ENCODE measurements at regions not wholly inside any gene's neighbourhood (a gene's known extent, or its start where the extent isn't known, plus 50 kb on each side); places are given as distances from the start of the nearest gene placed in this dataset.
"Not testable (repeated sequence)": the region's sequence is repeated elsewhere in the genome, so short reads cannot be mapped to it uniquely, and the experiment has no call there.

GRCh38 chr21:35737449-35737848 lies 322.9 kb downstream of the SETD4 start:
- no peak for DNase-seq

DNA sequence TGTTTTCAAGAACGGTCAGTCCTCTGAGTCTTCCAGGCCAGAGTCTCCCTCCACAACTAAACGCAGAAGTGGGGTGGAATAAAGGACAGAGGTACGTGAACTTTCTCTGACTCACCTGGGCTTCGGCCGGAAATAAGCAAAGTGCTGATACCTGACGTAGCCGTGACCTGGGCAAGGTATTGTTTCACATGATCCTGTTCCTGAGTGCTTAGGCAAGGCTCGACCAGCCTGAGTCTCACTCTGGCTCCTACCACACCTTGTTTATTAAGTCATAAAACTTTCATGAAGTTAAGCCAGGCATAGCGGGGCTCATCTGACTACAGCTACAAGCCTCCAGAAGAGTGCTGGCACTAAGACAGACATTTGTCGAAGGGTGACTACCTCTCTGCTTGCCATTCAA lies 327.5 kb downstream of the SETD4 start:
- no peak for DNase-seq

DNA sequence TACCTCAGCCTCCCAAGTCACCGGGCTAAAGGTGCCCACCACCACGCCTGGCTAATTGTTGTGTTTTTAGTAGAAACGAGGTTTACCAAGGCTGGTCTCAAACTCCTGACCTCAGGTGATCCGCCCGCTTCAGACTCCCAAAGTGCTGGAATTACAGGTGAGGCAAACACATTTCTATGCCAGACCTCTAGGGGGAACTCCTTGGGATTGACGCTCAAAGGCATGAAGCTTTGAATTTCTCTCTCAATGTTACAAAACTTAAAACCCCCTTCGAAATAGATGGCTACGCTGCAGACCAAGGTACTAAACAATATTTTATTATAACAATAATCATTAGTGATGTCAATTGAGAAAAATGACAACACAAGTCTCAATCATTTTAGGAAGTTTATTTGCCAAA lies 330.0 kb downstream of the SETD4 start:
- DNase-seq = no peak

DNA sequence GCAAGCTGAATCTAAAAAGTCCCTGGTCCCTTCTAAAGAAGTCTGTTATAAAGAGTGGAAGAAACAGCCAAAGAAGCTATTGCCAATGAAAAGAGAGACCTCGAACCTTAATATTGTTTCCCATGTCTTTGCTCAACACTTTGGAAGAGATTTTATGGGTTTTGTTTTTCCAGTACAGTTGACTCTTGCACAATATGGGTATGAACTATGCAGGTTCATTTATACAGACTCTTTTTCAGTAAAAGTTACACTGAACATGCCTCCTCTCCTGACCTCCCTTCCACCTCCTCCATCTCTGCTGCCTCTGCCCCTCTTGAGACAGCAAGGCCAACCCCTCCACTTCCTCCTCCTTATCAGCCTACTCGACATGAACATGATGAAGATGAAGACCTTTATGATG lies 332.5 kb downstream of the SETD4 start:
- DNase-seq = no peak

GRCh38 chr21:35724156-35724555 lies 336.2 kb downstream of the SETD4 start:
- DNase-seq = no peak

GRCh38 chr21:35721701-35722100 lies 338.6 kb downstream of the SETD4 start:
- no peak for DNase-seq

- DNase-seq = no peak
These were observed 340.1 kb downstream of the SETD4 start for GRCh38 chr21:35720208-35720731.

GRCh38 chr21:35719080-35719479 lies 341.2 kb downstream of the SETD4 start:
- DNase-seq = no peak

GRCh38 chr21:35716876-35717565 lies 343.3 kb downstream of the SETD4 start:
- DNase-seq = no peak

- no peak for DNase-seq
These were observed 346.4 kb downstream of the SETD4 start for GRCh38 chr21:35713914-35714313.

GRCh38 chr21:35711661-35712060 lies 348.7 kb downstream of the SETD4 start:
- DNase-seq = no peak

DNA sequence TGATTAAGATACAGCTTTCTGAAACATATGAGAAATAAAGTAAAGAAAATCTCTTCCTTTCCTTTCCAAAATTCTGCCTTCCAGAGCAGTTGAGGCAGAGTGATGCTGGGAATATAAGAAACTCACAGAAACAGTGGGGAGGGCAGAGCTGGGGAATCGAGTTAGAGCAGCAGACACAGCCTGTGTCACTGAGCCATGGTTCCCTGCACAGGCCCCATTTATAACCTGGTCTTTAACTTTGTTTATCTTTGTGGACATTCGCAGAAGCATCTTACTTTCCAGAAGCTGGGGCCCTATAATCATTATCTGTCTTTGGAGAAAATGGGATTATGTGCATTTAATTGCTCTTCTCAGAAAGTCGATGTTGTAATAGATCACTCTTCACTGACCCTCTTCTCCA lies 349.1 kb downstream of the SETD4 start:
- DNase-seq = no peak

DNA sequence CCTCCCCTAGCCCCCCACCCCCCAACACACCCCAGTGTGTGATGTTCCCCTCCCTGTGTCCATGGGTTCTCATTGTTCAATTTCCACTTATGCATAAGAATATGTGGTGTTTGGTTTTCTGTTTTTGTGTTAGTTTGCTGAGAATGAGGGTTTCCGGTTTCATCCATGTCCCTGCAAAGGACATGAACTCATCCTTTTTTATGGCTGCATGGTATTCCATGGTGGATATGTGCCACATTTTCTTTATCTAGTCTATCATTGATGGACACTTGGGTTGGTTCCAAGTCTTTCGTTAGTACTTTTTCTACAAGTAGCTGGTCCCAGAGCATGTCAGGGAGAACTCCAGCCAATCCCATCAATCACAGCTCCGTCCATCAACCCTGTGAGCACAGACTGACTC lies 350.3 kb downstream of the SETD4 start:
- not testable (repeated sequence) for DNase-seq

- DNase-seq = no peak
These were observed 354.4 kb downstream of the SETD4 start for GRCh38 chr21:35705888-35706287.

DNA sequence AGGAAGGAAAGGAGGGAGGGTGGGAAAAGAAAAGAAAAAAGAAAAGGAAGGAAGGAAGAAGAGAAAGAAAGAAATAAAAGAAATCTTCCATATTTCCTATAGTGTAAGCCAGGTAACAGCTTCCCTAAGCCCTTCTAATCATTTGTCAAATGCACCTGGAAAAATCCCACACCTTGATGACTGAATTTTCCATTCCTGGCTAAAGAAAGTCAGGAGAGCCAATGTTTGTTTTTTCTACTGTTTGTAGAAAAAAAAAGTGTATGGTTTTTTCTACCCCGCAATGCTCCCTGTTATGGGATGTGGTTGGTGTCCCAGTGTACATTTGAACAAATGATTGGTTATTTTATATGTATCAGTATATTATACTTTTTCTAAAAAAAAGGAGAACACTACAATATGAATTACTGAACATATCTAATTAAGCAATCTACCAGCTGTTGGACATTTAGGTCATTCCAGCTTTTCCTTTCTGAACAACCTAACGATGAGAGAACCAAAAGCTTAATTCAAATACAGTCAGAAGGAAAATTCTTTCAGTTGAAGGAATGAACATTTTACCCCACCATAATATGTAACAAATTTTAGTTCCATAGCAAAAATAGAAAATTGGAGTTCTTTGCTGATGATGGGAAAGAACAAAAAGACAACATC lies 355.0 kb downstream of the SETD4 start:
- DNase-seq = no peak

- DNase-seq = no peak
These were observed 356.6 kb downstream of the SETD4 start for GRCh38 chr21:35703704-35704103.

DNA sequence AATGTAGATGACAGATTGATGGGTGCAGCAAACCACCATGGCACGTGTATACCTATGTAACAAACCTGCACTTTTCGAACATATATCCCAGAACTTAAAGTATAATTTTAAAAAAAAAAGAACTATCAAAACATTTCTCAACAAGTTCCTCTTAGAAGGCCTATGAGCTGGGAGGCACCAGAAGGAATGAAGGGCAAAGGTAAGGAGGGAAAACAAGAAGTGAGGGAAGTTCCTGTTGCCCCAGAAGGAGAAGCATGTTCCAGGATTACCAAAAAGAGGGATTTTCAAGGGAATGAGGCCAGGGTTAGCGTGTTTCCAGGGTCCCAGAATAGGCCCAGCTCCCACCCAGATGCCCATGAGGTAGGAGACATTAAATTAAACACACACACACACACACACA lies 361.0 kb downstream of the SETD4 start:
- DNase-seq = no peak

- no peak for DNase-seq
These were observed 363.0 kb downstream of the SETD4 start for GRCh38 chr21:35697321-35697808.

- DNase-seq = no peak
These were observed 363.7 kb downstream of the SETD4 start for GRCh38 chr21:35696644-35697043.

GRCh38 chr21:35692311-35692710 lies 368.0 kb downstream of the SETD4 start:
- no peak for DNase-seq

DNA sequence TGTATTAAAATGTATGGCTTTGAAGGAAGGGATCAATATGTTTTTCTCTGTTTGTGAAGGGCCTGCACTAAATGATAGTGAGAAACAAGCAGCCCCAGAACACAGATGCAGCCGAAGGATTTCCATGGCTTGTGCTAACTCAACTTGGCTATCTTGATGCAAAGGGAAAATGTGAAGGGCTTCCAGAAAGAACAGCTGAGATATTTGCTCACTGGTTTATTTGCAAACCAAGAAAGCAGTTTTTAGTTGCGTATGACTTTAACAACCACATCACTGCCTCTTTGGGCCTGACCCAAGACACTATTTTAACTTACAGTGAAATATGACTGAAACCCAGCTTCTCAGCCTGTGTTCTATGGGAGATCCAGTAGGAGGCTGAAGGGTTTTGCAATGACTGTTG lies 369.9 kb downstream of the SETD4 start:
- no peak for DNase-seq

DNA sequence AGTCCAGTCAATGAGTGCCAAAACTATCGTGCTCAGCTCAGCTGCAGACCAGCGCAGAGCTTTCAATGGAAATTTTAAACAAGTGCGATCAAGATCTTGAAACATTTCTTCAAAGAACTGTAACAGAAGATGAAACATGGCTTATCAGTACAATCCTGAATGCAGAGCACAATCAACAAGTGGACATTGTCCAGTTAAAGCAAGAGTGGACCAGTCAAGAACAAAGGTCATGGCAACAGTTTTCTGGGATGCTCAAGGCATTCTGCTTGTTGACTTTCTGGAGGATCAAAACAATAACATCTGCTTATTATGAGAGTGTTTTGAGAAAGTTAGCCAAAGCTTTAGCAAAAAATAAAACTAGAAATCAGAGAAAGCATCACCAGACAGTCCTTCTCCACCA lies 374.2 kb downstream of the SETD4 start:
- DNase-seq = no peak

GRCh38 chr21:35683664-35684304 lies 376.5 kb downstream of the SETD4 start:
- DNase-seq = no peak

Measured in activated naive CD4-positive, alpha-beta T cell treated with Interleukin-2 at 50 U/mL for 16 hours (primary cell).